ENCODE measurements at regions not wholly inside any gene's neighbourhood (a gene's known extent, or its start where the extent isn't known, plus 50 kb on each side); places are given as distances from the start of the nearest gene placed in this dataset.
A peak's percentile ranks its signal among the peaks of the same experiment; 100 is the strongest.

DNA sequence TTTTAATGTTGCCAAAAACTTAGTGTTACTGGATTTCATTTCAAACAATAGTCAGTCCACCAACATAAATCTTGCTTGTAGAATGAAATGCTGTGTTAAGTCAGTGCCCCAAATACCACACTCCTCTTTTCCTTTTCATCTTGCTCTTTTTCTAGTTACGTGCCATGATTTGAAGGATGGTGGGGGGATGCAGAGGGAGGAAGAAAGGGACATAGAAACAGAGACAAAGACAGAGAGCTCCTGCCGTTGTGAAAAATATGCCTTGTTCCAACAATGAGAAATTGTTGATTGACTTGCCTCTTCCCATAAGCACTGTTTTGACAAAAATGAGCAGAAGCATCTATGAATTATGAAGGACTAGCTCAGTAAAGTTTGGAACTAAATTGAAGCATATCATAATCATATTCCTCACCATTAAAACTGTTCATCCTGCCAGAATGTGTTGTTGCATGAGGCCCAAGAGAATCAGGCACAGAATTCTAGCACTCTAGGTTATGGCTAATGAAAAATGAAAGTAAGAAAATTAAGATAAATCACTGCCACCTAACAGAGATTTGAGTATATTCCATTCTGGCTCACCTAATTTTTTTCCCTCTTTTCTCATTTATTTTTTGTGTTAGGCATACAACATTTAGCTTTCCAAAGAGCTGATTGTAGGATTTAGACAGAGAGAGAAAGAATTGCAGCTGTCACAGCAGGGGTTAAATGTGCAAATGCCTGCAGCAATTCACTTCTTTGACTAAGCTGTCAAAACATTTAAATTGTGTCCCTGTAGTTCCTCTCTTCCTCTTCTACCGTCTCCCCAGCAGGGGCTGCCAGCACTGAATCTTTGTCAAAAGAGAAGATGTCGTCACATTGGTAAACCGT is 111.6 kb upstream of the PTPN13 start:
- TF ChIP-seq, protein P1, sequence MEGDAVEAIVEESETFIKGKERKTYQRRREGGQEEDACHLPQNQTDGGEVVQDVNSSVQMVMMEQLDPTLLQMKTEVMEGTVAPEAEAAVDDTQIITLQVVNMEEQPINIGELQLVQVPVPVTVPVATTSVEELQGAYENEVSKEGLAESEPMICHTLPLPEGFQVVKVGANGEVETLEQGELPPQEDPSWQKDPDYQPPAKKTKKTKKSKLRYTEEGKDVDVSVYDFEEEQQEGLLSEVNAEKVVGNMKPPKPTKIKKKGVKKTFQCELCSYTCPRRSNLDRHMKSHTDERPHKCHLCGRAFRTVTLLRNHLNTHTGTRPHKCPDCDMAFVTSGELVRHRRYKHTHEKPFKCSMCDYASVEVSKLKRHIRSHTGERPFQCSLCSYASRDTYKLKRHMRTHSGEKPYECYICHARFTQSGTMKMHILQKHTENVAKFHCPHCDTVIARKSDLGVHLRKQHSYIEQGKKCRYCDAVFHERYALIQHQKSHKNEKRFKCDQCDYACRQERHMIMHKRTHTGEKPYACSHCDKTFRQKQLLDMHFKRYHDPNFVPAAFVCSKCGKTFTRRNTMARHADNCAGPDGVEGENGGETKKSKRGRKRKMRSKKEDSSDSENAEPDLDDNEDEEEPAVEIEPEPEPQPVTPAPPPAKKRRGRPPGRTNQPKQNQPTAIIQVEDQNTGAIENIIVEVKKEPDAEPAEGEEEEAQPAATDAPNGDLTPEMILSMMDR (IDR thresholded peaks at IDR 0.05), result peak in 2 of 5 experiments; percentile 19 to 21
- no peak for TF ChIP-seq POLR2A (IDR thresholded peaks at IDR 0.05)
